Left ventricle myocardium inferior (tissue), 1 donor: ENCODE measurements at regions not wholly inside any gene's neighbourhood (a gene's known extent, or its start where the extent isn't known, plus 50 kb on each side); places are given as distances from the start of the nearest gene placed in this dataset.

Experiments
- DNase-seq: peaks from one replicate; pipeline ENCODE4 v3.0.0-alpha.2; 2020
- H3K27ac ChIP-seq: fragments of 200-600 bp; replicated peaks from 2 replicates; pipeline ENCODE4 v1.8.0; 2021
- H3K27me3 ChIP-seq: fragments of 200-600 bp; 2 replicates; pipeline ENCODE4 v1.8.0; 2021; ENCODE audit warnings: low read depth
- H3K36me3 ChIP-seq: fragments of 200-600 bp; 2 replicates; pipeline ENCODE4 v1.8.0; 2021
- H3K4me1 ChIP-seq: fragments of 200-600 bp; 2 replicates; pipeline ENCODE4 v1.8.0; 2021
- H3K4me3 ChIP-seq: fragments of 200-600 bp; 2 replicates; pipeline ENCODE4 v1.8.0; 2021; ENCODE audit warnings: mild to moderate bottlenecking, moderate library complexity
- H3K9me3 ChIP-seq: fragments of 200-600 bp; replicated peaks from 2 replicates; pipeline ENCODE4 v1.8.0; 2021
- CTCF ChIP-seq: fragments of 200-600 bp; IDR thresholded peaks from 2 replicates; pipeline ENCODE4 v1.8.0; 2021; ENCODE audit warnings: antibody characterized with exemption, mild to moderate bottlenecking, borderline replicate concordance
- intact Hi-C: fragments of 100-400 bp; cut with micrococcal nuclease; formaldehyde crosslinking; loops from one replicate; pipeline ENCODE4 v1.11.0; 2022
- donor health status: DM: no; HTN: yes; CAD: no; lungs with severe emphysema.

- no peak for DNase-seq
- Histone ChIP-seq H3K9me3 (peaks cover 34% of the 10 kb centered on the region), H3K4me3 (no peak overlapping the region), H3K4me1 (no peaks in the 10 kb centered on the region), H3K27me3 (no peaks in the 10 kb centered on the region), H3K36me3 (no peaks in the 10 kb centered on the region), H3K27ac (no peak overlapping the region)
- intact Hi-C loops, result no loop called here
- no peak for TF ChIP-seq CTCF
Measured at GRCh38 chr4:179662522-179662921, 2220.3 kb upstream of the AGA start.

- Histone ChIP-seq H3K9me3 (peaks cover 28% of the 10 kb centered on the region), H3K36me3 (no peaks in the 10 kb centered on the region), H3K4me1 (no peaks in the 10 kb centered on the region), H3K27ac (no peak overlapping the region), H3K4me3 (no peak overlapping the region), H3K27me3 (no peaks in the 10 kb centered on the region)
- TF ChIP-seq CTCF, result no peak
- intact Hi-C loops, result no loop called here
- DNase-seq, result no peak
Measured at GRCh38 chr4:179663641-179664429, 2221.6 kb upstream of the AGA start.

GRCh38 chr4:179664430-179665027 is 2222.3 kb upstream of the AGA start:
- intact Hi-C loops, result no loop called here
- Histone ChIP-seq H3K36me3 (no peaks in the 10 kb centered on the region), H3K4me1 (no peaks in the 10 kb centered on the region), H3K27me3 (no peaks in the 10 kb centered on the region), H3K4me3 (no peak overlapping the region), H3K27ac (no peak overlapping the region), H3K9me3 (peaks cover 21% of the 10 kb centered on the region)
- TF ChIP-seq CTCF, result no peak
- no peak for DNase-seq

GRCh38 chr4:179666226-179666625 is 2224.0 kb upstream of the AGA start:
- Histone ChIP-seq H3K27me3 (no peaks in the 10 kb centered on the region), H3K27ac (no peak overlapping the region), H3K4me3 (no peak overlapping the region), H3K9me3 (peaks cover 8% of the 10 kb centered on the region), H3K36me3 (no peaks in the 10 kb centered on the region), H3K4me1 (no peaks in the 10 kb centered on the region)
- no peak for TF ChIP-seq CTCF
- DNase-seq, result no peak
- intact Hi-C loops, result no loop called here

GRCh38 chr4:179671609-179672008 is 2229.4 kb upstream of the AGA start:
- Histone ChIP-seq H3K4me1 (no peaks in the 10 kb centered on the region), H3K36me3 (no peaks in the 10 kb centered on the region), H3K4me3 (no peak overlapping the region), H3K27me3 (no peaks in the 10 kb centered on the region), H3K9me3 (peaks cover 50% of the 10 kb centered on the region), H3K27ac (no peak overlapping the region)
- intact Hi-C loops, result no loop called here
- TF ChIP-seq CTCF, result no peak
- DNase-seq, result no peak
